ENCODE measurements at regions not wholly inside any gene's neighbourhood (a gene's known extent, or its start where the extent isn't known, plus 50 kb on each side); places are given as distances from the start of the nearest gene placed in this dataset.

DNA sequence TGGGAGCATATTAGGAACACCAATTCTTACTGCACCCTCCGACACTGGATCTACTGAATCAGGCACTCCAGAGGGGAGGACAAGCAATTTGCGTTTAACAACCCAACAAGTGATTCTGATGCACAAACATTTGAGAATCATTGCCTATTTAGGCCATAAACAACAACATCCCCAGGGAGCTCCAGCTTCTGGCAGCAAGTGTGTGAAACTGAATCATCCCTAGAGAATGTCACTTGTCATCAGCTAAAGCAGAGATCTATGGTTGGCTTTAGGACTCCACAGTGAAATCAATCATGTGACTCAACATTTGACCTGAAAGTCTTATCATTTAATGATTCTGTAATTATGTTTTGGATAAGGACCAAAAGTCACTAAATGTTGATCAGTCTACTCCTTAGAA, 505.0 kb upstream of the FLRT2 start:
- DNase-seq (ENCODE audit: extremely low read depth, insufficient read length), result no peak
- no peak for TF ChIP-seq CTCF (IDR thresholded peaks at IDR 0.05; ENCODE audit: insufficient read depth, low read length, poor library complexity, severe bottlenecking)

DNA sequence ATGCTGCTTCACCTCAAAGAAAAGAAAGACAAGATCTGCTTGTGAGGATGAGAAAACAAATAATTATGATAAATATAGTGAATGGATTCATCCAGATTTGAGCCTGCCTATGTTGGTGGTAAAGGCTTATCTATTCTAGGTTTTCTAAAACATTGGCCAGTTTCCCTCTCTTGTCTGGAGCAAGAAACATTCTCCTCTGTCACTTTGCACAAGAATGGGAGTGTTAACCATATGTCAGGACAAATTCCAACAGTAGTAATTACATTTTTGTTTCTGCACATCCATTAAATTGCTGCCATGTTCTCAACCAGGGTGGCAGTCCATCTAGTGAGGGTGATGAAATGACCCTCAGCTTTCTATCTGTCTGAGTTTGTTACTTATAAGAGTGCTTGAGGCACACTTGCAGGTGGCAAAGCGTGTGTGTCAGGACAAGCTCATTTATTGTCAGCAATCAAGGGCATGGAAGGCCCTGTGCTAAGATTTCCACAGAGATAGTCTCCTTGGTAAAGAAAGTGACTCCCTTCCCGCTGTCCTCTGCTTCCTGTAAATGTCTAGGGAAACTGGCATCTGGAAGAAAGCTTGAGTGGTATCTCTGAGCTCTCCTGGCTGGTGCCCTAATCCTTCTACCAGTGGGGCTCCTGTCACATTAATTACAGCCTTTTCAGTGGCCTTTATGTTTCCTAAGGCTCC, 502.1 kb upstream of the FLRT2 start:
- Histone ChIP-seq H3K27me3 (replicated peaks; ENCODE audit: control insufficient read depth, insufficient read depth, low read length) (no peaks in the 10 kb centered on the region), H3K36me3 (ENCODE audit: control insufficient read depth, insufficient read depth, low read length) (no peaks in the 10 kb centered on the region), H3K4me3 (replicated peaks; ENCODE audit: low read depth, low read length) (no peak overlapping the region)
- DNase-seq (ENCODE audit: extremely low read depth, insufficient read length), result no peak
- TF ChIP-seq CTCF (IDR thresholded peaks at IDR 0.05; ENCODE audit: insufficient read depth, low read length, poor library complexity, severe bottlenecking), result no peak

More for the DNA sequence above, 505.0 kb upstream of the FLRT2 start:
- H3K36me3 ChIP-seq (ENCODE audit: control insufficient read depth, insufficient read depth, low read length), result no peaks in the 10 kb centered on the region
- H3K27me3 ChIP-seq (replicated peaks; ENCODE audit: control insufficient read depth, insufficient read depth, low read length), result no peaks in the 10 kb centered on the region
- no peak overlapping the region for H3K4me3 ChIP-seq (replicated peaks; ENCODE audit: low read depth, low read length)

- DNase-seq (ENCODE audit: extremely low read depth, insufficient read length), result no peak
- no peak for TF ChIP-seq CTCF (IDR thresholded peaks at IDR 0.05; ENCODE audit: insufficient read depth, low read length, poor library complexity, severe bottlenecking)
- no peaks in the 10 kb centered on the region for H3K36me3 ChIP-seq (ENCODE audit: control insufficient read depth, insufficient read depth, low read length)
Measured at GRCh38 chr14:85037411-85037810, 492.5 kb upstream of the FLRT2 start.

GRCh38 chr14:85038526-85039352, 491.2 kb upstream of the FLRT2 start:
- TF ChIP-seq CTCF (IDR thresholded peaks at IDR 0.05; ENCODE audit: insufficient read depth, low read length, poor library complexity, severe bottlenecking), result no peak
- no peaks in the 10 kb centered on the region for H3K36me3 ChIP-seq (ENCODE audit: control insufficient read depth, insufficient read depth, low read length)
- H3K27me3 ChIP-seq (replicated peaks; ENCODE audit: control insufficient read depth, insufficient read depth, low read length), result no peaks in the 10 kb centered on the region
- no peak overlapping the region for H3K4me3 ChIP-seq (replicated peaks; ENCODE audit: low read depth, low read length)
- DNase-seq (ENCODE audit: extremely low read depth, insufficient read length), result no peak

More at GRCh38 chr14:85037411-85037810, 492.5 kb upstream of the FLRT2 start:
- H3K4me3 ChIP-seq (replicated peaks; ENCODE audit: low read depth, low read length), result no peak overlapping the region
- no peaks in the 10 kb centered on the region for H3K27me3 ChIP-seq (replicated peaks; ENCODE audit: control insufficient read depth, insufficient read depth, low read length)

DNA sequence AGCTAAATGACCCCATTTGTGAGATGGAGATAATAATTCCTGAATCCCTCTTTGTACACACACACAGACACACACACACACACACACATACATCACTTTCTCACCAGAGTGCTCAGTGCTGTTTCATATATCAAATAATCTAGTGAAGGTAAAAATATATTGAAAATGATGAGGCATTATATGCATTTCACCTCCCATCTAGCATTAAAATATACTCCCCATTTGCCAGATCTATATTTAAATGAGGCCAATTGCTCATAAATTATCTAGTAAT, 490.7 kb upstream of the FLRT2 start:
- Histone ChIP-seq H3K4me3 (replicated peaks; ENCODE audit: low read depth, low read length) (no peak overlapping the region), H3K27me3 (replicated peaks; ENCODE audit: control insufficient read depth, insufficient read depth, low read length) (no peaks in the 10 kb centered on the region), H3K36me3 (ENCODE audit: control insufficient read depth, insufficient read depth, low read length) (no peaks in the 10 kb centered on the region)
- TF ChIP-seq CTCF (IDR thresholded peaks at IDR 0.05; ENCODE audit: insufficient read depth, low read length, poor library complexity, severe bottlenecking), result no peak
- DNase-seq (ENCODE audit: extremely low read depth, insufficient read length), result no peak
